ENCODE measurements at regions not wholly inside any gene's neighbourhood (a gene's known extent, or its start where the extent isn't known, plus 50 kb on each side); places are given as distances from the start of the nearest gene placed in this dataset.

DNA sequence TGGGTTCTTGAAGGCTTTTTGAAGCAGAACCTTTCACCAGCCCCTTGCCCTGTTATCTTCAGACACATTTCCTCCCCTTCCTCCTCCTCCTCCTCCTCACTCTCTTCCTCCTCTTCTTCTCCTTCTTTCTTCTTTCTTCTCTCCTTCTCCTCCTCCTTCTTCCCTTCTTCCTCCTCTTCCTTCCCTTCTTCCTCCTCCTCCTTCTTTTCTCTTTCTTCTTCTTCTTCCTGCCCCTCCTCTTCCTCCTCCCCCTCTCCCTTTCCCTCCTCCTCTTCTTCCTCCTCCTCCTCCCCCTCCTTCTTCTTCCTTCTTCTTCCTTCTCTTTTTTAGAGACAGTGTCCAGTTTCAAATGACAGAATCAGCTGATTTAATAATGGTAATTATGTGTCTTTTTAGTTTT is 226.0 kb downstream of the DKK2 start:
- Histone ChIP-seq H3K4me3 (no peak overlapping the region), H3K9me3 (no peaks in the 10 kb centered on the region), H3K27me3 (peaks cover 6% of the 10 kb centered on the region), H3K36me3 (no peaks in the 10 kb centered on the region), H3K27ac (no peak overlapping the region), H3K4me1 (no peaks in the 10 kb centered on the region)
- TF ChIP-seq, protein P1, sequence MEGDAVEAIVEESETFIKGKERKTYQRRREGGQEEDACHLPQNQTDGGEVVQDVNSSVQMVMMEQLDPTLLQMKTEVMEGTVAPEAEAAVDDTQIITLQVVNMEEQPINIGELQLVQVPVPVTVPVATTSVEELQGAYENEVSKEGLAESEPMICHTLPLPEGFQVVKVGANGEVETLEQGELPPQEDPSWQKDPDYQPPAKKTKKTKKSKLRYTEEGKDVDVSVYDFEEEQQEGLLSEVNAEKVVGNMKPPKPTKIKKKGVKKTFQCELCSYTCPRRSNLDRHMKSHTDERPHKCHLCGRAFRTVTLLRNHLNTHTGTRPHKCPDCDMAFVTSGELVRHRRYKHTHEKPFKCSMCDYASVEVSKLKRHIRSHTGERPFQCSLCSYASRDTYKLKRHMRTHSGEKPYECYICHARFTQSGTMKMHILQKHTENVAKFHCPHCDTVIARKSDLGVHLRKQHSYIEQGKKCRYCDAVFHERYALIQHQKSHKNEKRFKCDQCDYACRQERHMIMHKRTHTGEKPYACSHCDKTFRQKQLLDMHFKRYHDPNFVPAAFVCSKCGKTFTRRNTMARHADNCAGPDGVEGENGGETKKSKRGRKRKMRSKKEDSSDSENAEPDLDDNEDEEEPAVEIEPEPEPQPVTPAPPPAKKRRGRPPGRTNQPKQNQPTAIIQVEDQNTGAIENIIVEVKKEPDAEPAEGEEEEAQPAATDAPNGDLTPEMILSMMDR (IDR thresholded peaks at IDR 0.05): no peak
- ATAC-seq (no peak), DNase-seq (no peak)
- intact Hi-C loops (cut with DNase I): no loop called here

DNA sequence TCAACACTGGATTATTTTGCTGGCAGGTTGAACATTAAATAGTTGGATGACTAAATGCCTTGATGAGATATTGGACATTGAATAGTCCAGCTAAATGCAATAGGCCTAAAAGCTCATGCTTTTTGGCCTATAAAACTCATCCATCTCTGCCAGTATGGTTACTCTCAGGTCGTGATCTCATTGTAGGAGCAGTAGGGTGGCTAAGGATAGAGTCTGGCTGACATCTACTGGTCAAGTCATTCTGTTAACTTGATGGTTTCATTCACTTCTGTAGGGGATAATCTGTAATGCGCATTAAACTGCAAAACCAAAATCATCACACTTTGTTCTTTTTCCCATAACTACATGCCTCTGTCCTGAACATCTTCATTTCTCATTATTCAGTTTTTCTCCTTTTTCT is 227.0 kb downstream of the DKK2 start:
- no peaks in the 10 kb centered on the region for H3K36me3 ChIP-seq
- no peaks in the 10 kb centered on the region for H3K4me1 ChIP-seq
- no peaks in the 10 kb centered on the region for H3K9me3 ChIP-seq
- DNase-seq (no peak), ATAC-seq (peak; percentile 79)
- H3K4me3 ChIP-seq: no peak overlapping the region
- intact Hi-C loops (cut with DNase I): no loop called here
- TF ChIP-seq, protein P1 (IDR thresholded peaks at IDR 0.05): peak; percentile 30
- H3K27ac ChIP-seq: no peak overlapping the region
- H3K27me3 ChIP-seq: peaks cover 6% of the 10 kb centered on the region

DNA sequence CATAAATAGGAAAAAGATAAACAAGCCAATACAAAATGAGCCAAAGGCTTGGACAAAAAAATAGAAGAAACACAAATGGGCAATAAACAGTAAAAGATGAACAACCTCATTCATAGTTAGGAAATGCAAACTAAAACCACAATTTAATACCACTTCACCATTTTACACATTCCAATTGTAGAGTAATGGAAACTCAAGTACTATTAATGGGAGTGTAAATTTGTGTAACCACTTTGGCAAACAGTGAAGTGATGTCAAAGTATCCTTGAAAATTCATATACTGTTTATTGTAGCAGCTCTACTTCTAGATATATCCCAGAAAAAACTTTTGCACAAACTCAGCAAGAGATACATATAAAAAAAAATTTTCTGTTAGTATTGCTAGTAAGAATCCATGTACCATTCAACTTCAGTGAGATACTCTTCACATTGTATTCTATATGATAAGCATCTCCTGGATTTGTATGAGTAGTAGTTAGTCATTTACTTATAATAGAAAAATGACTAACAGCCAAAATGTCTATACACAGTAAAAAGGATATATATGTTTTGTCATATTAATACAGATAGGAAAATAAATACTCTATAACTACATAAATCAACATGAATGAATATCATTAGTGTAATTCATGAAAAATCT is 229.8 kb downstream of the DKK2 start:
- Histone ChIP-seq H3K4me1 (no peaks in the 10 kb centered on the region), H3K27ac (no peak overlapping the region), H3K9me3 (no peaks in the 10 kb centered on the region), H3K4me3 (no peak overlapping the region), H3K27me3 (peaks cover 8% of the 10 kb centered on the region), H3K36me3 (no peaks in the 10 kb centered on the region)
- intact Hi-C loops (cut with DNase I): no loop called here
- ATAC-seq: peak; percentile 36
- TF ChIP-seq, protein P1 (IDR thresholded peaks at IDR 0.05): no peak
- DNase-seq: no peak

DNA sequence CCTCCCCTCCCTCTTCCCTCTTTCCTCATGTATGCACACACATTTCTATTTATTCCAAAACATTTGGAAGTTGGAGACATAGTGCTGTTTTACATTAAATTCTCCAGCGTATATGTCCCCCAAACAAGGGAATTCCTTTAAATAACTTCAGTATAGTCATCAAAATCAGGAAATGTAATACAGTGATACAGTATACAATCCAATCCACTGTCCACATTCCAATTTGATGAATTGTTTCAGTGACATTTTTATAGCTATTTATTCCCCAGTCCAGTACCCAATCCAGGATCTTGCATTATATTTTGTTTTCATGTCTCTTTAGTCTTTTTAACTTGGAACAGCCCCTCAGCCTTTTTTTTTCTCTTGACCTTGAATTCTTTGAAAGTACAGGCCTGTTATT is 233.0 kb downstream of the DKK2 start:
- Histone ChIP-seq H3K27ac (no peak overlapping the region), H3K36me3 (no peaks in the 10 kb centered on the region), H3K4me1 (no peaks in the 10 kb centered on the region), H3K4me3 (no peak overlapping the region), H3K27me3 (peaks cover 16% of the 10 kb centered on the region), H3K9me3 (no peaks in the 10 kb centered on the region)
- intact Hi-C loops (cut with DNase I): no loop called here
- no peak for DNase-seq
- no peak for ATAC-seq
- TF ChIP-seq, protein P1 (IDR thresholded peaks at IDR 0.05): no peak

DNA sequence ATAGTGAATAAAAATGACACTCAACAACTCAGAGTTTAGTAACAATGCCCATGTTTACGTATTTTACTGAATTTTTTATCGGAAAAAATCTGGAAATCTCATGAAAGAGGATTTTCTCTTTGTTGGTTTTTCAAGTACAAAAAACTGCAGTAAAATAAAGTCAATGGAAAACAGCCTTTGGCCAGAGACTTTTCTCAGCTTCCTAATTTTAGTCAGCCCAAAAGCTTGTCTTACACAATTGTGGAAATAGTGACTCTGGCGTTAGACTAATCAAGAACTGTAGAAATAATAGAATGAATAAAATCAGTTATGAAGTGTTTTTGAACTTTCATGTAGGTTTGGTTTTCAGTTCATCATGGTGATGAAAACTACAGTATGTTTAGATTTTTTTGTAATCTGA is 234.7 kb downstream of the DKK2 start:
- no peaks in the 10 kb centered on the region for H3K9me3 ChIP-seq
- peaks cover 10% of the 10 kb centered on the region for H3K27me3 ChIP-seq
- DNase-seq (no peak), ATAC-seq (no peak)
- H3K4me3 ChIP-seq: no peak overlapping the region
- H3K36me3 ChIP-seq: no peaks in the 10 kb centered on the region
- no peak overlapping the region for H3K27ac ChIP-seq
- TF ChIP-seq, protein P1 (IDR thresholded peaks at IDR 0.05): no peak
- no peaks in the 10 kb centered on the region for H3K4me1 ChIP-seq
- intact Hi-C loops (cut with DNase I): no loop called here

DNA sequence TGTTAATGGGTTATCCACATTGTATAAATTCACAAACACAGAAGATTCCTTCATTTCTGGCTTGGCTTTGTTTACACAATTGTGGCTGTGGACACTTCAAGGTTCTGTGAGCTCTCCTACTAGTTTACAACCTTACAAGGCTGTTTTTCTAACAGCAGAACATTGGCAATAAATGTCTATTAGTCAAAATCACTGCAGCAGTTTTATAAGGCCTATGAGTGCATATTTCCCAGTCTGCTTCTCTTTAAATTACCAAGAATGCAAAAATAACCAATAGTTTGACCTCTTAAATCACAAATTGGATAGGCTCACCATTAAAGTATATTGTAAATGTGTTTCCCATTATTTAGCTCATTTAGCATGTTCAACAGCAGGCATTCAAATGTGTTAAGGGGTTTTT is 239.2 kb downstream of the DKK2 start:
- Histone ChIP-seq H3K36me3 (no peaks in the 10 kb centered on the region), H3K27ac (no peak overlapping the region), H3K4me1 (no peaks in the 10 kb centered on the region), H3K9me3 (no peaks in the 10 kb centered on the region), H3K4me3 (no peak overlapping the region), H3K27me3 (peaks cover 30% of the 10 kb centered on the region)
- DNase-seq: no peak
- TF ChIP-seq, protein P1 (IDR thresholded peaks at IDR 0.05): no peak
- intact Hi-C loops (cut with DNase I): no loop called here
- ATAC-seq: no peak

Data from upper lobe of right lung (tissue), 1 donor.